ENCODE measurements at regions not wholly inside any gene's neighbourhood (a gene's known extent, or its start where the extent isn't known, plus 50 kb on each side); places are given as distances from the start of the nearest gene placed in this dataset.
"Not testable (repeated sequence)": the region's sequence is repeated elsewhere in the genome, so short reads cannot be mapped to it uniquely, and the experiment has no call there.

GRCh38 chr9:118665226-118665919 is 703.9 kb downstream of the BRINP1 start:
- Histone ChIP-seq H3K9ac (ENCODE audit: low read depth, low read length, poor library complexity, severe bottlenecking) (no peak overlapping the region), H2AFZ (ENCODE audit: low read length) (no peak overlapping the region), H4K20me1 (ENCODE audit: insufficient read depth, low read length, poor library complexity, severe bottlenecking) (no peaks in the 10 kb centered on the region), H3K4me3 (ENCODE audit: low read length, poor library complexity, severe bottlenecking) (no peak overlapping the region), H3K9me2 (replicated peaks; ENCODE audit: low read depth, low read length) (no peaks in the 10 kb centered on the region), H3K79me2 (ENCODE audit: insufficient read depth, low read length) (no peaks in the 10 kb centered on the region), H3K36me3 (ENCODE audit: insufficient read depth, low read length) (no peaks in the 10 kb centered on the region), H3K27me3 (ENCODE audit: insufficient read depth, low read length, poor library complexity, severe bottlenecking) (no peaks in the 10 kb centered on the region), H3F3A (ENCODE audit: low read depth) (no peaks in the 10 kb centered on the region), H3K9me3 (ENCODE audit: insufficient read depth, low read depth, low read length) (no peaks in the 10 kb centered on the region; the same call in 1 of the 2 replicates), H3K4me1 (ENCODE audit: insufficient read depth, low read length, poor library complexity, severe bottlenecking) (no peaks in the 10 kb centered on the region), H3K4me2 (ENCODE audit: low read depth, low read length, poor library complexity, severe bottlenecking) (no peak overlapping the region)
- TF ChIP-seq CTCF (conservative IDR thresholded peaks at IDR 0.05; ENCODE audit: low read length), result no peak

GRCh38 chr9:118670011-118670953 is 699.0 kb downstream of the BRINP1 start:
- H3K9me3 ChIP-seq (ENCODE audit: insufficient read depth, low read depth, low read length), result no peaks in the 10 kb centered on the region; the same call in 1 of the 2 replicates

DNA sequence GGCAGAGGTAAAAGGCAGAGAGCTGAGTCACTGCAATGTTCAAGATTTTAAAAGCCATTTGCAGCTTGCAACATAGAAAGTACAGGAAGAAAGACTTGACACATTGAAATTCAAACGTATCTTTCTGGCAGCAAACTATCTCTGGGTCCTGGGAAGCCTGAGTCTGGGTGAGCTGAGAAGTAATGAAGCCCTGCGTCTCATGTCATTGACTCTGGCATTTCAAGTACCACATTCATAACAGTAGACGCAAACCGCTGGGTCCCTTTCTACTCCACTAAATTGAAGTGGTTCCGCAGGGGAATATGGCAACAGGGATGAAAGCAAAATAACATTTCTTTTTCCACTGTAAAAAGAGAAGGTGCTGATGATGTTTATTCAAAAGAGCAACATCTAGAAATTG is 694.3 kb downstream of the BRINP1 start:
- Histone ChIP-seq H3K9me3 (ENCODE audit: insufficient read depth, low read depth, low read length) (no peaks in the 10 kb centered on the region), H3K36me3 (ENCODE audit: insufficient read depth, low read length) (no peaks in the 10 kb centered on the region), H3K9ac (ENCODE audit: low read depth, low read length, poor library complexity, severe bottlenecking) (no peak overlapping the region), H3F3A (ENCODE audit: low read depth) (no peaks in the 10 kb centered on the region), H3K4me1 (ENCODE audit: insufficient read depth, low read length, poor library complexity, severe bottlenecking) (no peaks in the 10 kb centered on the region), H3K9me2 (replicated peaks; ENCODE audit: low read depth, low read length) (no peaks in the 10 kb centered on the region), H3K27me3 (ENCODE audit: insufficient read depth, low read length, poor library complexity, severe bottlenecking) (no peaks in the 10 kb centered on the region), H3K79me2 (ENCODE audit: insufficient read depth, low read length) (no peaks in the 10 kb centered on the region), H2AFZ (ENCODE audit: low read length) (no peak overlapping the region), H4K20me1 (ENCODE audit: insufficient read depth, low read length, poor library complexity, severe bottlenecking) (no peaks in the 10 kb centered on the region), H3K4me2 (ENCODE audit: low read depth, low read length, poor library complexity, severe bottlenecking) (no peak overlapping the region), H3K4me3 (ENCODE audit: low read length, poor library complexity, severe bottlenecking) (no peak overlapping the region)
- TF ChIP-seq CTCF (conservative IDR thresholded peaks at IDR 0.05; ENCODE audit: low read length), result no peak
- TF ChIP-seq EZH2phosphoT487 (IDR thresholded peaks at IDR 0.05; ENCODE audit: borderline replicate concordance), result no peak

More at GRCh38 chr9:118670011-118670953, 699.0 kb downstream of the BRINP1 start:
- no peaks in the 10 kb centered on the region for H3K36me3 ChIP-seq (ENCODE audit: insufficient read depth, low read length)
- no peak overlapping the region for H2AFZ ChIP-seq (ENCODE audit: low read length)
- no peak overlapping the region for H3K9ac ChIP-seq (ENCODE audit: low read depth, low read length, poor library complexity, severe bottlenecking)
- no peak overlapping the region for H3K4me2 ChIP-seq (ENCODE audit: low read depth, low read length, poor library complexity, severe bottlenecking)
- TF ChIP-seq CTCF (conservative IDR thresholded peaks at IDR 0.05; ENCODE audit: low read length) (no peak), EZH2phosphoT487 (IDR thresholded peaks at IDR 0.05; ENCODE audit: borderline replicate concordance) (no peak)
- no peaks in the 10 kb centered on the region for H3K79me2 ChIP-seq (ENCODE audit: insufficient read depth, low read length)
- H3K27me3 ChIP-seq (ENCODE audit: insufficient read depth, low read length, poor library complexity, severe bottlenecking), result no peaks in the 10 kb centered on the region
- no peaks in the 10 kb centered on the region for H3K4me1 ChIP-seq (ENCODE audit: insufficient read depth, low read length, poor library complexity, severe bottlenecking)
- H4K20me1 ChIP-seq (ENCODE audit: insufficient read depth, low read length, poor library complexity, severe bottlenecking), result no peaks in the 10 kb centered on the region
- H3K4me3 ChIP-seq (ENCODE audit: low read length, poor library complexity, severe bottlenecking), result no peak overlapping the region
- no peaks in the 10 kb centered on the region for H3K9me2 ChIP-seq (replicated peaks; ENCODE audit: low read depth, low read length)
- H3F3A ChIP-seq (ENCODE audit: low read depth), result no peaks in the 10 kb centered on the region

- not testable (repeated sequence) for H3K27me3 ChIP-seq (ENCODE audit: insufficient read depth, low read length, poor library complexity, severe bottlenecking); H3K9me3 ChIP-seq (ENCODE audit: insufficient read depth, low read depth, low read length); H3K9me2 ChIP-seq (replicated peaks; ENCODE audit: low read depth, low read length); H3K9ac ChIP-seq (ENCODE audit: low read depth, low read length, poor library complexity, severe bottlenecking); H3K4me1 ChIP-seq (ENCODE audit: insufficient read depth, low read length, poor library complexity, severe bottlenecking); H4K20me1 ChIP-seq (ENCODE audit: insufficient read depth, low read length, poor library complexity, severe bottlenecking); H3K36me3 ChIP-seq (ENCODE audit: insufficient read depth, low read length); H3F3A ChIP-seq (ENCODE audit: low read depth); H3K79me2 ChIP-seq (ENCODE audit: insufficient read depth, low read length); H3K4me3 ChIP-seq (ENCODE audit: low read length, poor library complexity, severe bottlenecking); H2AFZ ChIP-seq (ENCODE audit: low read length); H3K4me2 ChIP-seq (ENCODE audit: low read depth, low read length, poor library complexity, severe bottlenecking)
Observed at GRCh38 chr9:118677936-118678653, 691.1 kb downstream of the BRINP1 start.
